ENCODE measurements at regions not wholly inside any gene's neighbourhood (a gene's known extent, or its start where the extent isn't known, plus 50 kb on each side); places are given as distances from the start of the nearest gene placed in this dataset.

DNA sequence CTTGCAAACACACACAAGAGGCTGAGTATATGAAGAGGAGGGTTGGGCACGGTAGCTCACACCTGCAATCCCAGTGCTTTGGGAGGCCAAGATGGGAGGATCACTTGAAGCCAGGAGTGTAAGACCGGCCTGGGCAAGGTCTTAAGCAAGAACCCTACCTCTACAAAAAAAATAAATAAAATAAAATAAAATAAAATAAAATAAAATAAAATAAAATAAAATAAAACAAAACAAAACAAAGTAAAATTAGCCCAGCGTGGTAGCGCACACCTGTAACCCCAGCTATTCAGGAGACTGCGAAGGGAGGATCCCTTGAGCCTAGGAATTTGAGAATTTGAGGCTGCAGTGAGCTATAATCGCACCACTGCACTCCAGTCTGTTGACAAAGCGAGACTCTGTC, 337.9 kb downstream of the SHANK2 start:
- TF ChIP-seq, protein P1, sequence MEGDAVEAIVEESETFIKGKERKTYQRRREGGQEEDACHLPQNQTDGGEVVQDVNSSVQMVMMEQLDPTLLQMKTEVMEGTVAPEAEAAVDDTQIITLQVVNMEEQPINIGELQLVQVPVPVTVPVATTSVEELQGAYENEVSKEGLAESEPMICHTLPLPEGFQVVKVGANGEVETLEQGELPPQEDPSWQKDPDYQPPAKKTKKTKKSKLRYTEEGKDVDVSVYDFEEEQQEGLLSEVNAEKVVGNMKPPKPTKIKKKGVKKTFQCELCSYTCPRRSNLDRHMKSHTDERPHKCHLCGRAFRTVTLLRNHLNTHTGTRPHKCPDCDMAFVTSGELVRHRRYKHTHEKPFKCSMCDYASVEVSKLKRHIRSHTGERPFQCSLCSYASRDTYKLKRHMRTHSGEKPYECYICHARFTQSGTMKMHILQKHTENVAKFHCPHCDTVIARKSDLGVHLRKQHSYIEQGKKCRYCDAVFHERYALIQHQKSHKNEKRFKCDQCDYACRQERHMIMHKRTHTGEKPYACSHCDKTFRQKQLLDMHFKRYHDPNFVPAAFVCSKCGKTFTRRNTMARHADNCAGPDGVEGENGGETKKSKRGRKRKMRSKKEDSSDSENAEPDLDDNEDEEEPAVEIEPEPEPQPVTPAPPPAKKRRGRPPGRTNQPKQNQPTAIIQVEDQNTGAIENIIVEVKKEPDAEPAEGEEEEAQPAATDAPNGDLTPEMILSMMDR (IDR thresholded peaks at IDR 0.05), result no peak
- no peak for TF ChIP-seq EP300 (IDR thresholded peaks at IDR 0.05)
- no peak for TF ChIP-seq POLR2A (IDR thresholded peaks at IDR 0.05)
